ENCODE measurements at regions not wholly inside any gene's neighbourhood (a gene's known extent, or its start where the extent isn't known, plus 50 kb on each side); places are given as distances from the start of the nearest gene placed in this dataset.

- TF ChIP-seq RAD21 (IDR thresholded peaks at IDR 0.05 in 1 of 2, conservative IDR thresholded peaks at IDR 0.05 in 1 of 2; ENCODE audit: low read depth in 2 of 2, low read length in 2 of 2) (no peak), CREB1 (IDR thresholded peaks at IDR 0.05) (no peak), SIX5 (IDR thresholded peaks at IDR 0.05; ENCODE audit: low read depth, low read length) (no peak)
Observed at GRCh38 chr9:84486663-84487062, 146.1 kb upstream of the SLC28A3 start (continued).

Data from H1 (cell line).